Heart left ventricle (tissue), 13 donors: ENCODE measurements at regions not wholly inside any gene's neighbourhood (a gene's known extent, or its start where the extent isn't known, plus 50 kb on each side); places are given as distances from the start of the nearest gene placed in this dataset.

ENCODE experiments used
- CTCF ChIP-seq, 12 donors: fragments of 200-600 bp; sonication (generic) in 4 of 12; IDR thresholded peaks; one replicate each; pipeline versions ENCODE4 v1.5.0 to v1.8.0; 2018 to 2022; ENCODE audit warnings: antibody characterized with exemption in 12 of 12, mild to moderate bottlenecking in 5 of 12
- POLR2A ChIP-seq, 2 donors: fragments of 450-650 bp; IDR thresholded peaks; one replicate each; pipeline ENCODE4 v1.6.1; 2017; ENCODE audit warnings: antibody characterized with exemption in 2 of 2, mild to moderate bottlenecking in 2 of 2, moderate library complexity in 2 of 2
- donor health status: ischemic (EF 13 %, LVEDD 7.1; RV severe dilation, severe dysfunction).
- donor health status: DM: no; HTN: yes; CAD: no.
- donor health status: DM: no; HTN: no; CAD: no.
- donor health status: ischemic (EF 25% LVEDD 6.9; RV normal size, moderate dysfunction).
- donor health status: ischemic (EF 25% LVEDD 5.7; RV mildly dilated, moderate dysfunction).
- donor health status: ischemic (EF 35%, LVEDD 5.7; RV mildly dilated, moderate dysfunction).
- donor health status: nonischemic (EF 11% LVEDD 7.7; RV severe dilation, severe dysfunction).
- donor health status: DM: yes; HTN: yes; CAD: no.
- donor health status: PGD.
- donor health status: ischemic (EF 29% LVEDD 5.4; RV normal size, mild dysfunction).
- donor health status: nonischemic (EF 23%, LVEDD 6.1; RV moderate dilation, normal function).

- no peak for TF ChIP-seq POLR2A (IDR thresholded peaks at IDR 0.05)
- no peak for TF ChIP-seq CTCF (IDR thresholded peaks at IDR 0.05)
Observed at GRCh38 chr7:19561121-19561805, 147.6 kb downstream of the POLR1F start.
